ENCODE measurements at regions not wholly inside any gene's neighbourhood (a gene's known extent, or its start where the extent isn't known, plus 50 kb on each side); places are given as distances from the start of the nearest gene placed in this dataset.

DNA sequence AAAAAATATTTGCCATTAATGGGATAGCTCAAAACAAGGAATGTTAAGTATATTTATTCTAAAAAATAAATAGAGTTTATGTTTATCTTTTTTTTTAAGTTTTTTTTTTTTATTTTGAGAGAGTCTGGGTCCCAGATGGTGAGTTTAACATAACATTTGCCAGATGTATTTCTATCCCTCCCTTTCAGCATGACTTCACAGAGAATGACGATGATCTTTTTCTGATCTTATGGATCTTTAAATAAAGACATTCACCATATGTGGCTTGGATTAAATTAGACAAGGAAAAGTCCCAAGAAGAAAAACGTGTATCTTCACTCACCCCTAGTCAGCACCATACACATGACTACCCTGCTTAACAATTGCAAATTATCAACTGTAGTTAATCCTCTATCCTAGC, 839.8 kb upstream of the CNTN5 start:
- TF ChIP-seq, protein P1, sequence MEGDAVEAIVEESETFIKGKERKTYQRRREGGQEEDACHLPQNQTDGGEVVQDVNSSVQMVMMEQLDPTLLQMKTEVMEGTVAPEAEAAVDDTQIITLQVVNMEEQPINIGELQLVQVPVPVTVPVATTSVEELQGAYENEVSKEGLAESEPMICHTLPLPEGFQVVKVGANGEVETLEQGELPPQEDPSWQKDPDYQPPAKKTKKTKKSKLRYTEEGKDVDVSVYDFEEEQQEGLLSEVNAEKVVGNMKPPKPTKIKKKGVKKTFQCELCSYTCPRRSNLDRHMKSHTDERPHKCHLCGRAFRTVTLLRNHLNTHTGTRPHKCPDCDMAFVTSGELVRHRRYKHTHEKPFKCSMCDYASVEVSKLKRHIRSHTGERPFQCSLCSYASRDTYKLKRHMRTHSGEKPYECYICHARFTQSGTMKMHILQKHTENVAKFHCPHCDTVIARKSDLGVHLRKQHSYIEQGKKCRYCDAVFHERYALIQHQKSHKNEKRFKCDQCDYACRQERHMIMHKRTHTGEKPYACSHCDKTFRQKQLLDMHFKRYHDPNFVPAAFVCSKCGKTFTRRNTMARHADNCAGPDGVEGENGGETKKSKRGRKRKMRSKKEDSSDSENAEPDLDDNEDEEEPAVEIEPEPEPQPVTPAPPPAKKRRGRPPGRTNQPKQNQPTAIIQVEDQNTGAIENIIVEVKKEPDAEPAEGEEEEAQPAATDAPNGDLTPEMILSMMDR (conservative IDR thresholded peaks at IDR 0.05; ENCODE audit: low read depth) = no peak
- H3K27ac ChIP-seq = no peak overlapping the region
- ChIA-PET POLR2A (ENCODE audit: low non-redundant PET) (no interaction called here), CTCF (no interaction called here)
- DNase-seq (ENCODE audit: low spot score) = no peak

DNA sequence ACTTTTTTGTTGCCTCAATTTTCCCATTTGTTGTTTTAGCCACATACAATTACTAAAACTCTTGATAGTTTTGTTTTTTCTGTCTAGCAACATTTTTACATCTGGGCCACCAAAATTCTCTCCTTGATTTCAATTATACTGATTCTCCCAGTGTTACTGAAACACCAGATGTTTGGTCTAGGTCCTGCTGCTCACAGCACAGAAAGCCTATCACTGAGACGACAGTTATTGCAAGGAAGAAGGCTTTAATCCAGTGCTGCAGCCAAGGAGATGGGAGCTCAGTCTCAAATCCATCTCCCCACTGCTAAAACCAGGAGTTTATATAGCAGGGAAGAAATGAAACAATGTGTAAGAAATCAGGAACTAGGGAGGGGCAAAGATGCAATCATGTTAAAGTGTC, 837.7 kb upstream of the CNTN5 start:
- TF ChIP-seq, protein P1 (conservative IDR thresholded peaks at IDR 0.05; ENCODE audit: low read depth) = no peak
- ChIA-PET CTCF (interaction anchor here (0.6 kb wide), 1 partner anchor 58 kb away, joined by 3 read pairs; no protein-coding TSS in a partner anchor), POLR2A (ENCODE audit: low non-redundant PET) (no interaction called here)
- H3K27ac ChIP-seq = no peak overlapping the region
- no peak for DNase-seq (ENCODE audit: low spot score)

DNA sequence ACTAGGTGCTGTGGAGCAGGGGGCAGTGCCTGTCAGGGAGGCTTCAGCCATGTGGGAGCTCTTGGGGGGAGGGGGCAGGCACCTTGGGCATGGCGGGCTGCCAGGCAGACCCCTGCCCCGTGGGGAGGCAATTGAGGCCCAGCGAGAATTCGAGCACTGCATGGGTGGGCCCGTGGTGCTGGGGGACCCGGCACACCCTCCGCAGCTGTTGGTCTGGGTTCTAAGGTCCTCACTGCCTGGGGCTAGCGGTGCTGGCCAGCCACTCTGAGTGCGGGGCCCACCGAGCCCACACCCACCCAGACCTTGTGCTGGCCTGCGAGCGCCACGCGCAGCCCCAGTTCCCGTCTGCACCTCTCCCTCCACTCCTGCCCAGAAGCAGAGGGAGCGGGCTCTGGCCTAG, 835.5 kb upstream of the CNTN5 start:
- TF ChIP-seq, protein P1 (conservative IDR thresholded peaks at IDR 0.05; ENCODE audit: low read depth) = no peak
- DNase-seq (ENCODE audit: low spot score) = no peak
- H3K27ac ChIP-seq = no peak overlapping the region
- CTCF ChIA-PET = no interaction called here
- POLR2A ChIA-PET (ENCODE audit: low non-redundant PET) = no interaction called here

DNA sequence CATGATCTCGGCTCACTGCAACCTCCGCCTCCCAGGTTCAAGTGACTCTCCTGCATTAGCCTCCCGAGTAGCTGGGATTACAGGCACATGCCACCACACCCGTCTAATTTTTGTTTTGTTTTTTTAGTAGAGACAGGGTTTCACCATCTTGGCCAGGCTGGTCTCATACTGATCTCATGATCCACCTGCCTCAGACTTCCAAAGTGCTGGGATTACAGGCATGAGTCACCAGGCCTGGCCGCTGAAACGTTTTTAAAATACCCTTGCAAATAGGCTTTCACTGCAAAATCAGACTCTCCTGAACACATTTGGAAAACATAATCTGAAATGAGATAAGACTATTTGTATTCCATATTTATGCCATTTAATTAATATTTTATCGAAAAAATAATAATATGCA, 826.1 kb upstream of the CNTN5 start:
- DNase-seq (ENCODE audit: low spot score) = no peak
- TF ChIP-seq, protein P1 (conservative IDR thresholded peaks at IDR 0.05; ENCODE audit: low read depth) = no peak
- ChIA-PET CTCF (no interaction called here), POLR2A (ENCODE audit: low non-redundant PET) (no interaction called here)
- no peak overlapping the region for H3K27ac ChIP-seq

DNA sequence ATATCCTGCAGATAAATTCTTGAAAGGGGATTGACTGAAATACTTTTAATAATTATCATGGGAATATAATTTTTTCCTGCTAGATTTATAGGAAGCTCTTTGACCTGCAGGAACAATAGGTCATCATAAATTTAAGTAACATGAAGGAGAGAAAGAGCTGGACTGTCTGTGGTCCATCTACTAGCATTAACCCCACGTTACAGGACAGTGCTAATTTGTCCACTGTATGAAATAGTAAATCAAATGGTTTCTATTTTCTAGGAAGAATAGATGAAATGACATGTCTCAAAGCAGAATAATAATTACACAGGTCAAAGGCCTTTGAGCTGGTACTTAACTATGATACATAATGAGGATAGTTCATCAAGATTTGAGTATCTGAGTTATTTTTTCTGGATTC, 825.4 kb upstream of the CNTN5 start:
- TF ChIP-seq, protein P1 (conservative IDR thresholded peaks at IDR 0.05; ENCODE audit: low read depth) = no peak
- no peak overlapping the region for H3K27ac ChIP-seq
- no peak for DNase-seq (ENCODE audit: low spot score)
- CTCF ChIA-PET = no interaction called here
- POLR2A ChIA-PET (ENCODE audit: low non-redundant PET) = no interaction called here

DNA sequence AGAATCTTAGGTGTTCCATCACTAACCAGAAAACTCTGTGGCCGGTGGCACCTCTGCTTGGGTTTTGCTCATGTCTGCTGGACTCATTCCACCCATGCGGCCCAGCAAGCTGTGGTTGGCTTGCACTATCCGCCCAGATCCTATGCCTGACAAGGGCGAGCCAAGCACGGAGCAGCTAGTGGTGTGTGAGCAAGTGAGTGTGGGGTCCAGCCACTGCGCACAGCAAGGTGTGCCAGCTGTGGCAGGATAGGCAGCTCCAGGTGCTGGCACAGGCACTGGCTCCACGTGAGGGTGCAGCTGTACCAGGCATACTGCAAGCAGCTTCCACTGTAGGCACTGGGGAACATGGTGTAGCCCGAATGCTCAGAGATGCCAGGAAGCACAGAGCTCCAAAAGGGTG, 813.7 kb upstream of the CNTN5 start:
- ChIA-PET POLR2A (ENCODE audit: low non-redundant PET) (no interaction called here), CTCF (no interaction called here)
- DNase-seq (ENCODE audit: low spot score) = no peak
- TF ChIP-seq, protein P1 (conservative IDR thresholded peaks at IDR 0.05; ENCODE audit: low read depth) = no peak
- no peak overlapping the region for H3K27ac ChIP-seq

DNA sequence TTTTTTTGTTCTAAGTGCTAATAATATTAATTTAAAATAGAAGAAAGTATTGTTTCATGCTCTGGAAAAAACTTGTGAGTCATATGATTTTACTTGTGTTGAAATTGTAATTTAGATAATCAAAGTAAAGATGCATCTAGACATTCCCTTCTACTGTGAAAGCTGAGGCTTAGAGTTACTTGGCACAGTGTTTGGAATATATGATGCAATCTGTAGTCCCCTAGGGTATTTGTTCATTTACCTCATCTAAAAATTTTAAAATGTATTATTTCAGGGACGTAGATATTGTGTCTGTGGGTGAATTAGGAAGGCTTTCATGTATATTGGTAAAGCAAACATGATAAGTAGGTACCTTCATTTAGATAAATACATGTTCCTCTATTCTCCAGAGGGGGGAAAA, 793.5 kb upstream of the CNTN5 start:
- POLR2A ChIA-PET (ENCODE audit: low non-redundant PET) = no interaction called here
- no peak for DNase-seq (ENCODE audit: low spot score)

More for the DNA sequence above, 793.5 kb upstream of the CNTN5 start:
- CTCF ChIA-PET = no interaction called here
- H3K27ac ChIP-seq = no peak overlapping the region
- TF ChIP-seq, protein P1 (conservative IDR thresholded peaks at IDR 0.05; ENCODE audit: low read depth) = no peak

Measured in RWPE1 (cell line).